SKM-1 (cell line): ENCODE measurements at regions not wholly inside any gene's neighbourhood (a gene's known extent, or its start where the extent isn't known, plus 50 kb on each side); places are given as distances from the start of the nearest gene placed in this dataset.
"Not testable (repeated sequence)": the region's sequence is repeated elsewhere in the genome, so short reads cannot be mapped to it uniquely, and the experiment has no call there.

Experiments used
- DNase-seq: peaks from one replicate; lab custom pipeline; 2025; ENCODE audit not compliant: unreplicated experiment; lab: John Stamatoyannopoulos, UW

GRCh38 chr1:76687307-76688175, 179.7 kb upstream of the ST6GALNAC5 start:
- DNase-seq = no peak

DNA sequence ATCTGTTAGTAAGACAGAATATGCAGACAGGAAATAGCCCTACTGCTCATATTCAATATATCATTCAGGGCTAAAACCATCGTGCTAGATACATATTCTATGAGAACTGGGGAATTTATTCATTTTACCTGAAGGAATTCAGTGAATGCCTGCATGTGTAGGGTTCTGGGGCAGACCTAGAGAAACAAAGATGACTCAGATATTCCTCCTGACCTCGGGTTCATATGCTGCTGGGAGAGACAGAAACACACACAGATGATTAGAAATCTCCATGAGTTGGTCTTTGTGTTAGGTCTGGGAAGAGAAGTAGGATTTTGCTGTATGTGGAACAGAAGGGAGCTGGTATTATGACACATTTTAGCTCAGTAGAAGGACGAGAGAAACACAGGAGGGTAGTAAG, 176.5 kb upstream of the ST6GALNAC5 start:
- DNase-seq = no peak

- DNase-seq = no peak
Observed at GRCh38 chr1:76695535-76695934, 171.7 kb upstream of the ST6GALNAC5 start.

DNA sequence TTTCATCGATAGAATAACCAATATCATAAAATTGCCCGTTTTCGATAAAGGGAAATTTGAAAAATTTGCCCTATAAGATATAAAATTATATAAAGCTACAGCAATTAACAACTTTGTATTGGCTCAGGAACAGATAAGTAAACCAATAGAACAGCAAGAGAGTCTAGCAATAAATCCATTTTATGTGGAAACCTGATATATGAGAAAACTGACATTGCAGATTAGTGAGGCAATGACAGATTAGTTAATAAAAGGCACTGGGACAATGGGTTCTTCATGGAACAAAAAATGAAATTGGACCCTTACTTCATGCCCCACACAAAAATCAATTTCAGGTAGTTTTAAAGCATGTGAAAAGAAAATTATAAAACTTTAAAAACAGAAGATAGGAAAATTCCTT, 169.9 kb upstream of the ST6GALNAC5 start:
- DNase-seq = no peak

- not testable (repeated sequence) for DNase-seq
Observed at GRCh38 chr1:76699646-76700045, 167.6 kb upstream of the ST6GALNAC5 start.

- DNase-seq = not testable (repeated sequence)
Observed at GRCh38 chr1:76700200-76700599, 167.1 kb upstream of the ST6GALNAC5 start.

DNA sequence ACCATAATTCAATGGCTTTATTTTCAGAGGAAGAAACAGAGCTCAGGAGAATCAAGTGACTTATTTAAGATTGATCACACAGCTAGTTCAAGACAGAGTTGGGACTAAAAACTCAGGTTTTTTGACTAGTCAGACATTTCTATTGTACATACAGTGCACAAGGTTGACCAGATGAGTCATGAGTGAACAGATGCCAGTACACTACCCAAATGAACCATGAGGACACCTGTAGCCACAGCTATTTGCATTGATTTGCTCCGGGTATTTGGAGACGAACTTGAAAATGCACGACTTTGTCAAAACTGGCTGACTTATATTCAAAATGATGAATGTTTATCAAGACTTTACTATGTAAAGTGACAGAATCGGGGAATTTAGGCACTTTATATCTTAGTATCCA, 161.7 kb upstream of the ST6GALNAC5 start:
- DNase-seq = no peak

DNA sequence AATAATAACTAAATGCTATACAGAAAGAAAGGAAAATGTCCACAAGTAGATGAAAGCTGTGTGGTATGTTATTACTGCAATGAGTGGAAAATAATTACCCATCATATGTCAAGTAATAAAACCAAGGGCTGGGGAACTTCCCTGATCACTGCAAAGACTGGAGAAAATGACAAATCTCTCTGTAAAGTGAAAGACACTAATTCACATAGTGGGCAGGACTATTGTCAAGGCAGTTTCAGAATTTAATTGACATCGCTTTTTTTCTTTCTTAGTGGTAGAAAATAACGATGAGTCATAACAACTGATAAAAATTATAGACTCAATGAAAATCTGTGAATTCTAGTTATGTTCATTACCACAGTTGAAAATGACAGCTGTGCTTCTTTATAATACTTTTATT, 153.7 kb upstream of the ST6GALNAC5 start:
- no peak for DNase-seq

DNA sequence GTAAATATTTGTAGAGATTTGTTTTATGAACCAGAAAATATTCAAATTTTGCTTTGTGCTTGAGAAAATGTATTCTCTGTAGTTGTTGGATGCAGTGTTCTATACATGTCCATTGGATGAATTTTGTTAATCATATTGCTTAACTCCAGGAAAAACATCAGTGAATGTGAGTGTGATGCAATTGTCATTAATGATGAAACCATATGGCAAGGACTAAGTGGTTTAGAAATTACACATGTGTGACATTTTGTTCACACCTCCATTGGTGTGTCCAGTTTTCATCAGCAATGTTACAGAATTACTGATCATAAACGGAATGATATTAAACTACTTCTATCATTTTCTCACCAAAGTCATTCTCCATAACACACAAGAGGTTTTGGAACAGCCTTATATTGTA, 151.8 kb upstream of the ST6GALNAC5 start:
- no peak for DNase-seq

DNA sequence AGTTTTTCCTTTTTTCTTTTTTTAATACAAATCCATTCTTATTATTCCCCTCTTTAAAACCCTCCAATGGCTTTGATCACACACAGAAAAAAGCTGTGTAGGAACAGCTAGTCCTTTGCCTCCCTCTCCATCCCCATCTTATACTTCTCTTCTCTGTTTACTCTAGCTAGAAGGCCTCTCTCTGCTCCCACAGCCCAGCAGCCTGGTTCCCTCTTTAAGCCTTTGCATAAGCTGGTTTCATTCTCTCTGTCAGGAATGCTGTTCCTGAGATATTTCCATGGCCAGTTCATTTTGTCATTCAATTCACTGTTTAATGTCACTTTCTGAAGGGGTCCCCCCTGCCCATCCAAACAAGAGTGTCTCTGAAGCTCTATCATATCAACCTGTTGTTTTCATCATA, 143.3 kb upstream of the ST6GALNAC5 start:
- DNase-seq = no peak

DNA sequence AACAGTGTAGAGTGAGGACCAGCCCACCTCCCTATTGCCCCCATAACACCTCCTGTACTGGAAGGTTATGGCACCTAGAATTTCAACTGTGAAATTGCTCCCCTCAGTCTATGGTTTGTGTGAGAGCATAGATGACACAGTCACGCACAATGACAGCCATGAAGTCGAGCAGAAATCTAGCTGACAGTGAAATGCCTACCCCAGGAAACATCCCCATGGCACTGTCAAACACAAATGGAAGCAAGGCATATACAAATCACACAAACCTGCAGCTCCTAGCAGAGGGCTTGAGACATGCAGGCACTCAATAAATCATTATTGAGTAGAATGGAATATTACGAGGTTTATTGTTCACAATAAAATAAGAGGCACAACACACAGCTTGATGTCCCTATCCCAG, 142.5 kb upstream of the ST6GALNAC5 start:
- no peak for DNase-seq

DNA sequence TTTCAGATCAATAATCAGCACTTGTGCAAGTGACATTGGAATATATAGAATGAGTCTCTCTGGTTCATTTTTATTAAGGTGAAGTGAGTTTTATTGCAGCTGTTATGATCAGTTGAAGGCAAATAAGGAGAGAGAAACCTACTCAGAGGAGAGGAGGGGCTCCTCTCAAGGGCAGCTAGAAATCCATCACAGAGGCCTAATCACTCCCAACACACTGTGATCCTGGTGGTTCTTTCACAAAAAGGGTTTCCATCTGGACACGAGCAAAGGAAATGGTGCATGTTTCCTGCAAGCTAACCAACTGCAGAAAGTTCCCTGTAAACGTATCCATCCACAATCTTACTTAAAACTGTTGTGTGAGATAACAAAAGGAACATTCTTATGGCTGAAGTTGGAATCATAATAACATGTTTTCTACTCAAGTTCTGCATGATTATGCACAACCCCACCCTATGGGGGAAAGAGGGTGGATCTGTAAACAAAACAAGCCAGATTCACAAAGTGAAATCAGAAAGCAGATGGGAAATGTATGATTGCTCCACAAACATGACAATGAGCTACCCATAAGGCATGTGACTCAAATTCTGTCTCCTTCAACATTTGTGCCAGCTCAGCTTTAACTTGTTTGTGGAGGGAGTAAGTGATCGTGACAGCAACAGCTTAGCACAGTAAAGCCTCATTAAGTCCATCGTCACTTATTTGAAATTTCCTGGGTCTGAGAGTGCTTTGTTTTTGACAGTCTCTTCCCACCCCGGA, 141.2 kb upstream of the ST6GALNAC5 start:
- no peak for DNase-seq

GRCh38 chr1:76727520-76727919, 139.8 kb upstream of the ST6GALNAC5 start:
- no peak for DNase-seq

GRCh38 chr1:76729142-76729541, 138.1 kb upstream of the ST6GALNAC5 start:
- no peak for DNase-seq

- DNase-seq = no peak
Observed at GRCh38 chr1:76730027-76730426, 137.3 kb upstream of the ST6GALNAC5 start.

- not testable (repeated sequence) for DNase-seq
Observed at GRCh38 chr1:76738355-76738754, 128.9 kb upstream of the ST6GALNAC5 start.

- DNase-seq = not testable (repeated sequence)
Observed at GRCh38 chr1:76740956-76741355, 126.3 kb upstream of the ST6GALNAC5 start.

GRCh38 chr1:76744989-76745388, 122.3 kb upstream of the ST6GALNAC5 start:
- no peak for DNase-seq

DNA sequence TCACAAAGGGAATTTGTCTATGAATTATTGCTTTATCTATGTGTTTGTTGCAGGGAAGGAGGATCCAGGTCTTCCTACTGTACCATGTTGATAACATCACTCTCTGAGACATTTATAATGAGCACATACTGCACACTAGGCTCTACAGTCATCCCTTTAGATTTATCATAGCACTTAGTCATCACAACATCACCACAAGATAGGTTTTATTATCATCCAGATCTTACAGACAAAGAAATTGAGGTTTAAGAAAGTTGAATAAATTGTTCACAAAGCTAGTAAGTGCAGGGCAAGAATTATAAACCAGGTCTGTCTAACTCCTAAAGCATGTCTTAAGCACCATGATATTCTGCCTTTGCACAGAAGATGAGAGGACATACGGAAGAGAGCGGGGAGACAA, 121.1 kb upstream of the ST6GALNAC5 start:
- DNase-seq = no peak

DNA sequence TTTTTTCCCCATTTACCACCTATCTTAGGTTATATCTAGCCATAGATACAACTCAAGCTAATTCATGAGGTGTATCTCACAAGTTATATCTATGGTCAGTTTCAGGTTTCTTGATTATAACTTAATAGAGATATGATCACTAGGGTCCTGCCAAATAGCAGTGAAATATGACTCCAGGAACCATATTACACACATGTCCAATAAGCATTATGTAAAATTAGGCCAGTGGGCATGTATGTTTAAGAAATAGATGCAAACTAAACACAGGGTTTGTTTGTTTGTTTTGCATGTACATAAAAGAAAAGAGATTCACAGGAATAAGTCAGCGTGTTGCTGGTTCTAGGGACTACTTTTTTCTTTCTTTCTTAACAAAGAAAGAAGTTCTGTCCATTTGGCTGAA, 112.5 kb upstream of the ST6GALNAC5 start:
- no peak for DNase-seq

DNA sequence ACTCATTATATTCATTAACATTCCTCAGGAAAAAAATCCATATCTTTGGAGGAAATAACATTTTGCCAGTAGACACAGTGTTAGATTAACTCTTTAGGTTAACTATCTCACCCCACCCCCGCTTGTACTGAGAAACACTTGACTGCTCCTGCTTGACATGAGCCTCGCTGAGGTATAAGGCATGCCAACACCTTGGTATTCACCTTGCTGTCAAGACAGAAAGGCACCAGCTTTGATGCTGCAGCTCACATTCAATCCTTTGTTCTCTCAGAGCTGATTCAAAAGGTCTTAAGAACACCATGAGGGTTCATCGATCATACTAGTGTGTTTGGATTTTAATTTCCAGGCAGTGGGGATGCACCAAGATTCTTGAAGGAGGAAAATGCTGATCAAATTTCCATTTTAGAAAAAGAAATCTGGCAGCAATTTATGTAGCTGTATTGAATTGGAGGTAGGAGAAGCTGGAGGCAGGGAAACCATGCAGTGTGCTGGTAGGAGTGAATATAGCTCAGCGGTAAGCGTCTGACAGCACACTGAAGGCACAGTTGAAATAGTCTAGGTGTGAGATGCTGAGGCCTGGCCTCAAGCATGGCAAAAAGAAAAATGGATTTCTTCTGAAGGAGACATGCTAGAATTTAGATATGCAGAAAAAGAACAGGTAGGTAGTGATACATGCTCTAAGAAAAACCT, 108.0 kb upstream of the ST6GALNAC5 start:
- DNase-seq = no peak

DNA sequence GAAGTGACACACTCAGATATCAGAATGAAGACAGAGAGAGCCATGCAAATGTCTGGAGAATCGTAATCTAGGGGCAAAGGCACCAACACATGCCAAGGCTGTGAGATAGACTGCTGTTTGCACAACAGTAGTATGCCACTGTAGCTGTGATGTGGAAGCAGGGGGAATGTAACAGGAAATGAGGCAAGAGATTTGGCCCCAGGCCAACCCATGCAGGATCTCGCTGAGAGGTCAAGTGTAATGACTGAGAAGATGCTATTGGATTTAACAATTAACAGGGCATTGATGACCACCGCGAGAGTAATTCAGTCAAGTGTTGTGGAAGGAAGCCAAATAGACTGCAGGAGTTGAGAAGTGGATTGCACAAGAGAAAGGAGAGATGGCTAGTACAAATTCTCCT, 107.3 kb upstream of the ST6GALNAC5 start:
- peak; percentile 4 for DNase-seq
